ENCODE measurements at regions not wholly inside any gene's neighbourhood (a gene's known extent, or its start where the extent isn't known, plus 50 kb on each side); places are given as distances from the start of the nearest gene placed in this dataset.

- no peak for TF ChIP-seq CTCF (optimal IDR thresholded peaks at IDR 0.05 in 1 of 3, IDR thresholded peaks at IDR 0.05 in 1 of 3, conservative IDR thresholded peaks at IDR 0.05 in 1 of 3; ENCODE audit: extremely low read depth in 1 of 3, insufficient read depth in 2 of 3, low read length in 3 of 3)
- no peak for TF ChIP-seq EZH2 (IDR thresholded peaks at IDR 0.05; ENCODE audit: low read length)
Observed at GRCh38 chr14:21820631-21821030, 147.0 kb upstream of the OR4E1 start.
